GM12878 (cell line): ENCODE measurements at regions not wholly inside any gene's neighbourhood (a gene's known extent, or its start where the extent isn't known, plus 50 kb on each side); places are given as distances from the start of the nearest gene placed in this dataset.

ENCODE experiments used
- ATAC-seq: fragments of 200-7000 bp; cut with Tn5 transposase; 3 replicates; pipeline ENCODE4 v1.9.1; 2020; ENCODE audit warnings: mild to moderate bottlenecking, moderate library complexity
- BruUV-seq: library from RNA; stranded (reverse); fragments of 400-500 nt; replicated peaks from 2 replicates; lab custom pipeline; 2021; lab: Mats Ljungman, UMichigan
- CTCF ChIA-PET: fragments of 300-600 bp; sonication (Branson Sonifier 250); formaldehyde crosslinking; extraction: SDS; loops from one replicate; lab custom pipeline; 2021; ENCODE audit warnings: inconsistent platforms; lab: Yijun Ruan, JAX
- POLR2A ChIA-PET: fragments of 350-600 bp; formaldehyde crosslinking; extraction: SDS; loops from one replicate; lab custom pipeline; 2021; ENCODE audit warnings: inconsistent platforms; lab: Charles Lee
- RAD21 ChIA-PET: fragments of 300-600 bp; sonication (Branson Sonifier 250); formaldehyde crosslinking; loops from one replicate; lab custom pipeline; 2023; ENCODE audit warnings: antibody characterized with exemption; ENCODE audit not compliant: unreplicated experiment; lab: Charles Lee
- SMC1A ChIA-PET: fragments of 300-600 bp; sonication (Branson Sonifier 250); formaldehyde crosslinking; loops from one replicate; lab custom pipeline; 2023; ENCODE audit not compliant: unreplicated experiment, uncharacterized antibody; lab: Charles Lee
- DNase-seq: peaks from one replicate; pipeline ENCODE4 v3.0.0-alpha.2; 2011; ENCODE audit warnings: low read depth, low spot score
- FAIRE-seq: peaks from 3 replicates; lab custom pipeline; 2011; peaks lifted over from hg19 to GRCh38; lab: Jason Lieb, UNC
- H2AFZ ChIP-seq: 2 replicates; pipeline ENCODE4 v1.6.0; 2011; ENCODE audit warnings: low read depth, low read length, control low read depth; ENCODE audit not compliant: control insufficient read depth
- H3K27ac ChIP-seq: 2 replicates; pipeline ENCODE4 v1.5.1; 2011; ENCODE audit warnings: control low read depth; ENCODE audit not compliant: control insufficient read depth, insufficient read depth
- H3K27me3 ChIP-seq, 2 experiments: replicated peaks in 1 of 2; 2 replicates each; pipeline versions ENCODE4 v1.6.0 to v1.6.1; 2011; ENCODE audit warnings: low read length in 1 of 2; ENCODE audit not compliant: control insufficient read depth in 2 of 2, insufficient read depth in 2 of 2
- H3K36me3 ChIP-seq, 2 experiments: 2 replicates each; pipeline ENCODE4 v1.5.1; 2011; ENCODE audit warnings: low read length in 1 of 2; ENCODE audit not compliant: control insufficient read depth in 2 of 2, insufficient read depth in 2 of 2
- H3K4me1 ChIP-seq: 2 replicates; pipeline ENCODE4 v1.6.1; 2011; ENCODE audit warnings: mild to moderate bottlenecking, low read length, moderate library complexity, mixed read lengths; ENCODE audit not compliant: control insufficient read depth, insufficient read depth
- H3K4me2 ChIP-seq: 2 replicates; pipeline ENCODE4 v1.6.0; 2011; ENCODE audit warnings: control low read depth; ENCODE audit not compliant: control insufficient read depth, insufficient read depth
- H3K4me3 ChIP-seq: fragments of 200-600 bp; sonication (generic); 2 replicates; pipeline ENCODE4 v1.5.1; 2016
- H3K79me2 ChIP-seq: 2 replicates; pipeline ENCODE4 v1.6.0; 2011; ENCODE audit warnings: low read length; ENCODE audit not compliant: control insufficient read depth, insufficient read depth
- H3K9ac ChIP-seq: 2 replicates; pipeline ENCODE4 v1.8.0; 2011; ENCODE audit warnings: low read length, control low read depth, mixed read lengths; ENCODE audit not compliant: control insufficient read depth, insufficient read depth
- H3K9me3 ChIP-seq: replicated peaks from 3 replicates; pipeline ENCODE4 v1.5.1; 2011; ENCODE audit warnings: mild to moderate bottlenecking, low read length; ENCODE audit not compliant: control insufficient read depth, insufficient read depth
- H4K20me1 ChIP-seq: 2 replicates; pipeline ENCODE4 v1.6.0; 2011; ENCODE audit not compliant: control insufficient read depth, insufficient read depth
- CTCF ChIP-seq, 3 experiments: IDR thresholded peaks in 2 of 3; conservative IDR thresholded peaks in 1 of 3; 2 replicates each; pipeline ENCODE4 v1.5.1; 2011; ENCODE audit warnings: low read depth in 3 of 3, low read length in 3 of 3, mild to moderate bottlenecking in 3 of 3, control low read depth in 2 of 3, moderate library complexity in 2 of 3, inconsistent platforms in 1 of 3, mixed read lengths in 1 of 3; ENCODE audit not compliant: control insufficient read depth in 2 of 3, insufficient read depth in 1 of 3; ENCODE audit errors: extremely low read depth in 1 of 3
- E2F4 ChIP-seq: IDR thresholded peaks from 2 replicates; pipeline ENCODE4 v1.6.1; 2012; ENCODE audit warnings: low read depth, low read length, improper control_type of control experiment
- MTA2 ChIP-seq: fragments of 450-650 bp; IDR thresholded peaks from 2 replicates; pipeline ENCODE4 v1.6.1; 2016; ENCODE audit warnings: low read depth, mild to moderate bottlenecking, moderate library complexity
- NR2C2 ChIP-seq: IDR thresholded peaks from 2 replicates; pipeline ENCODE4 v1.6.1; 2011; ENCODE audit warnings: borderline replicate concordance, low read depth; ENCODE audit not compliant: control insufficient read depth, insufficient read length
- RAD21 ChIP-seq: IDR thresholded peaks from 2 replicates; pipeline ENCODE4 v1.6.1; 2011; ENCODE audit warnings: mild to moderate bottlenecking, low read depth, low read length, moderate library complexity; ENCODE audit not compliant: insufficient read depth
- SIN3A ChIP-seq: IDR thresholded peaks from 2 replicates; pipeline ENCODE4 v1.6.1; 2012; ENCODE audit warnings: low read depth, low read length, improper control_type of control experiment
- SMC3 ChIP-seq: IDR thresholded peaks from 2 replicates; pipeline ENCODE4 v1.6.1; 2011; ENCODE audit warnings: low read length, improper control_type of control experiment, borderline replicate concordance
- TAF1 ChIP-seq: IDR thresholded peaks from 2 replicates; pipeline ENCODE4 v1.6.1; 2011; ENCODE audit warnings: mild to moderate bottlenecking, low read depth, low read length, borderline replicate concordance
- WGBS: methylation state at CpG from one replicate; pipeline ENCODE4 v1.1.6; 2016; ENCODE audit warnings: low lambda C conversion rate; ENCODE audit not compliant: insufficient replicate concordance, insufficient coverage; ENCODE audit errors: missing lambda C conversion rate; 5-methylcytosine and 5-hydroxymethylcytosine counted together
- in situ Hi-C: fragments of 300-500 bp; cut with MboI; formaldehyde crosslinking; loops from 9 replicates; pipeline ENCODE4 v1.14.3; 2018; ENCODE audit warnings: mixed read lengths
- intact Hi-C: fragments of 100-400 bp; cut with micrococcal nuclease; formaldehyde crosslinking; loops from one replicate; pipeline ENCODE4 v1.14.2; 2022; ENCODE audit not compliant: unreplicated experiment

- in situ Hi-C loops (no loop called here), intact Hi-C loops (loop anchor here (1.0 to 5.0 kb wide), 3 partner anchors 177 to 379 kb away; no protein-coding TSS in a partner anchor)
- RAD21 ChIA-PET, result interaction anchor here (1.0 to 1.5 kb wide), 4 partner anchors 178 to 380 kb away, joined by 3 to 6 read pairs (median 4); no protein-coding TSS in a partner anchor
- DNase-seq (no peak), FAIRE-seq (no peak), ATAC-seq (no peak)
- Histone ChIP-seq H3K79me2 (no peaks in the 10 kb centered on the region), H3K27ac (no peak overlapping the region), H2AFZ (no peak overlapping the region), H3K9me3 (no peaks in the 10 kb centered on the region), H3K4me2 (no peak overlapping the region), H4K20me1 (no peaks in the 10 kb centered on the region), H3K4me3 (no peak overlapping the region), H3K9ac (no peak overlapping the region), H3K36me3 (no peaks in the 10 kb centered on the region), H3K27me3 (no peaks in the 10 kb centered on the region), H3K4me1 (no peaks in the 10 kb centered on the region)
- POLR2A ChIA-PET, result no interaction called here
- no TSS peak for BruUV-seq
- TF ChIP-seq TAF1 (no peak), MTA2 (no peak), SIN3A (no peak), SMC3 (peak; percentile 39; the same call in 1 of the 2 replicates), E2F4 (no peak), RAD21 (peak; percentile 60), CTCF (IDR thresholded peaks at IDR 0.05 in 2 of 3, conservative IDR thresholded peaks at IDR 0.05 in 1 of 3; ENCODE audit: control insufficient read depth in 2 of 3, extremely low read depth in 1 of 3, insufficient read depth in 1 of 3, low read depth in 3 of 3, low read length in 3 of 3) (peak; percentile 50 to 60 (median 52)), NR2C2 (no peak)
- CTCF ChIA-PET, result interaction anchor here (1.2 to 1.4 kb wide), 3 partner anchors 10 to 380 kb away, joined by 6 to 8 read pairs (median 8); no protein-coding TSS in a partner anchor
- 26% methylated on average over 6 of the region's 6 CpGs for WGBS
- SMC1A ChIA-PET, result interaction anchor here (0.6 to 1.0 kb wide), 2 partner anchors 178 to 660 kb away, joined by 3 to 6 read pairs; no protein-coding TSS in a partner anchor
Observed at GRCh38 chr1:17922833-17923232, 167.7 kb downstream of the ACTL8 start.
